Activated naive CD4-positive, alpha-beta T cell treated with anti-CD3 and anti-CD28 coated beads, Interleukin-2, amount 50 U/mL, for 16 hours (primary cell): ENCODE measurements at regions not wholly inside any gene's neighbourhood (a gene's known extent, or its start where the extent isn't known, plus 50 kb on each side); places are given as distances from the start of the nearest gene placed in this dataset.
"Not testable (repeated sequence)": the region's sequence is repeated elsewhere in the genome, so short reads cannot be mapped to it uniquely, and the experiment has no call there.

Experiments used
- DNase-seq: peaks from one replicate; pipeline ENCODE4 v3.0.0-alpha.2; 2020

GRCh38 chr20:30511322-30512030 is 746.0 kb upstream of the DEFB115 start:
- DNase-seq = no peak

- DNase-seq = no peak
Observed at GRCh38 chr20:30513050-30513628, 744.3 kb upstream of the DEFB115 start.

GRCh38 chr20:30515915-30516314 is 741.5 kb upstream of the DEFB115 start:
- not testable (repeated sequence) for DNase-seq

- DNase-seq = not testable (repeated sequence)
Observed at GRCh38 chr20:30518906-30519305, 738.6 kb upstream of the DEFB115 start.

GRCh38 chr20:30521686-30522415 is 735.6 kb upstream of the DEFB115 start:
- DNase-seq = not testable (repeated sequence)

- not testable (repeated sequence) for DNase-seq
Observed at GRCh38 chr20:30524155-30524554, 733.3 kb upstream of the DEFB115 start.

- not testable (repeated sequence) for DNase-seq
Observed at GRCh38 chr20:30524761-30525160, 732.7 kb upstream of the DEFB115 start.

GRCh38 chr20:30533653-30534052 is 723.8 kb upstream of the DEFB115 start:
- DNase-seq = not testable (repeated sequence)

- DNase-seq = not testable (repeated sequence)
Observed at GRCh38 chr20:30537459-30537858, 720.0 kb upstream of the DEFB115 start.

GRCh38 chr20:30540330-30541069 is 717.0 kb upstream of the DEFB115 start:
- DNase-seq = not testable (repeated sequence)

- not testable (repeated sequence) for DNase-seq
Observed at GRCh38 chr20:30551236-30551635, 706.2 kb upstream of the DEFB115 start.

GRCh38 chr20:30556797-30557196 is 700.7 kb upstream of the DEFB115 start:
- DNase-seq = not testable (repeated sequence)

GRCh38 chr20:30565086-30565485 is 692.4 kb upstream of the DEFB115 start:
- not testable (repeated sequence) for DNase-seq

- DNase-seq = not testable (repeated sequence)
Observed at GRCh38 chr20:30569867-30570266, 687.6 kb upstream of the DEFB115 start.

- not testable (repeated sequence) for DNase-seq
Observed at GRCh38 chr20:30570622-30571021, 686.8 kb upstream of the DEFB115 start.

GRCh38 chr20:30574337-30574736 is 683.1 kb upstream of the DEFB115 start:
- DNase-seq = not testable (repeated sequence)

- not testable (repeated sequence) for DNase-seq
Observed at GRCh38 chr20:30579069-30579468, 678.4 kb upstream of the DEFB115 start.

- not testable (repeated sequence) for DNase-seq
Observed at GRCh38 chr20:30579824-30580438, 677.5 kb upstream of the DEFB115 start.

- DNase-seq = not testable (repeated sequence)
Observed at GRCh38 chr20:30581839-30582238, 675.6 kb upstream of the DEFB115 start.

GRCh38 chr20:30584403-30584802 is 673.1 kb upstream of the DEFB115 start:
- DNase-seq = not testable (repeated sequence)

- not testable (repeated sequence) for DNase-seq
Observed at GRCh38 chr20:30585244-30585796, 672.1 kb upstream of the DEFB115 start.

GRCh38 chr20:30586178-30586577 is 671.3 kb upstream of the DEFB115 start:
- DNase-seq = not testable (repeated sequence)
